PC-3 (cell line): ENCODE measurements at regions not wholly inside any gene's neighbourhood (a gene's known extent, or its start where the extent isn't known, plus 50 kb on each side); places are given as distances from the start of the nearest gene placed in this dataset.

ENCODE experiments used
- ATAC-seq: fragments of 200-7000 bp; cut with Tn5 transposase; 2 replicates; pipeline ENCODE4 v1.9.1; 2020; ENCODE audit warnings: mild to moderate bottlenecking, moderate library complexity
- BruUV-seq: library from RNA; stranded (reverse); fragments of 400-500 nt; replicated peaks from 2 replicates; lab custom pipeline; 2021; lab: Mats Ljungman, UMichigan
- CTCF ChIA-PET: fragments of 300-600 bp; sonication (Branson Sonifier 250); formaldehyde crosslinking; loops from one replicate; lab custom pipeline; 2022; ENCODE audit warnings: antibody characterized with exemption; lab: Charles Lee
- POLR2A ChIA-PET: fragments of 300-600 bp; sonication (Branson Sonifier 250); formaldehyde crosslinking; loops from one replicate; lab custom pipeline; 2022; ENCODE audit warnings: antibody characterized with exemption; ENCODE audit not compliant: unreplicated experiment; lab: Charles Lee
- DNase-seq: peaks from one replicate; pipeline ENCODE4 v3.0.0-alpha.2; 2015
- H2AFZ ChIP-seq: fragments of 300-600 bp; sonication (generic); 2 replicates; pipeline ENCODE4 v1.6.0; 2016; ENCODE audit warnings: antibody characterized with exemption, low read length
- H3F3A ChIP-seq: fragments of 300-600 bp; sonication (generic); one replicate; pipeline ENCODE4 v1.6.0; 2017; ENCODE audit warnings: antibody characterized with exemption, low read length, control low read depth, mild to moderate bottlenecking; ENCODE audit not compliant: unreplicated experiment
- H3K27ac ChIP-seq: fragments of 300-600 bp; sonication (generic); 2 replicates; pipeline ENCODE4 v1.5.1; 2016; ENCODE audit warnings: mild to moderate bottlenecking, low read length
- H3K27me3 ChIP-seq: fragments of 300-600 bp; sonication (generic); 2 replicates; pipeline ENCODE4 v1.6.1; 2016; ENCODE audit warnings: low read length, mixed read lengths
- H3K36me3 ChIP-seq: fragments of 300-600 bp; sonication (generic); 2 replicates; pipeline ENCODE4 v1.6.1; 2016; ENCODE audit warnings: low read depth, mixed run types, low read length, mixed read lengths
- H3K4me1 ChIP-seq: fragments of 300-600 bp; sonication (generic); 2 replicates; pipeline ENCODE4 v1.5.1; 2016; ENCODE audit warnings: low read length; ENCODE audit not compliant: insufficient read depth
- H3K4me2 ChIP-seq: fragments of 300-600 bp; sonication (generic); 2 replicates; pipeline ENCODE4 v1.6.0; 2016; ENCODE audit warnings: low read length
- H3K4me3 ChIP-seq: fragments of 300-600 bp; sonication (generic); 2 replicates; pipeline ENCODE4 v1.5.1; 2016; ENCODE audit warnings: mild to moderate bottlenecking, low read length, mixed read lengths
- H3K79me2 ChIP-seq: fragments of 300-600 bp; sonication (generic); 2 replicates; pipeline ENCODE4 v1.6.1; 2017; ENCODE audit warnings: low read length, mixed read lengths
- H3K9ac ChIP-seq: fragments of 300-600 bp; sonication (generic); 2 replicates; pipeline ENCODE4 v1.6.0; 2016; ENCODE audit warnings: mild to moderate bottlenecking, low read length
- H3K9me2 ChIP-seq: fragments of 300-600 bp; sonication (generic); replicated peaks from 2 replicates; pipeline ENCODE4 v1.6.1; 2016; ENCODE audit warnings: mixed run types, low read length, mixed read lengths
- H3K9me3 ChIP-seq: fragments of 300-600 bp; sonication (generic); 2 replicates; pipeline ENCODE4 v1.6.1; 2016; ENCODE audit warnings: low read length, mixed read lengths
- H4K20me1 ChIP-seq: fragments of 300-600 bp; sonication (generic); 2 replicates; pipeline ENCODE4 v1.6.1; 2016; ENCODE audit warnings: low read length, mixed read lengths
- CTCF ChIP-seq: fragments of 300-600 bp; sonication (generic); conservative IDR thresholded peaks from 2 replicates; pipeline ENCODE4 v1.5.1; 2017; ENCODE audit warnings: antibody characterized with exemption, low read depth, mild to moderate bottlenecking, low read length
- EZH2 ChIP-seq: fragments of 300-600 bp; sonication (generic); IDR thresholded peaks from one replicate; pipeline ENCODE4 v1.6.1; 2017; ENCODE audit warnings: antibody characterized with exemption, mild to moderate bottlenecking, low read length; ENCODE audit not compliant: unreplicated experiment
- EZH2phosphoT487 ChIP-seq: fragments of 300-600 bp; sonication (generic); IDR thresholded peaks from 2 replicates; pipeline ENCODE4 v1.6.1; 2018; ENCODE audit warnings: mild to moderate bottlenecking, antibody characterized with exemption, low read length, borderline replicate concordance
- intact Hi-C: fragments of 100-400 bp; cut with micrococcal nuclease; formaldehyde crosslinking; loops from 2 replicates; pipeline ENCODE4 v1.9.0; 2023

GRCh38 chr16:51747329-51747728 is 596.3 kb upstream of the SALL1 start:
- no peaks in the 10 kb centered on the region for H3F3A ChIP-seq
- ATAC-seq (no peak), DNase-seq (no peak)
- TF ChIP-seq EZH2phosphoT487 = no peak
- no peak for TF ChIP-seq EZH2
- no peaks in the 10 kb centered on the region for H3K36me3 ChIP-seq
- intact Hi-C loops = no loop called here
- H3K4me3 ChIP-seq = no peak overlapping the region
- H2AFZ ChIP-seq = no peak overlapping the region
- no peaks in the 10 kb centered on the region for H3K9me2 ChIP-seq
- H3K4me1 ChIP-seq = no peaks in the 10 kb centered on the region
- H4K20me1 ChIP-seq = no peaks in the 10 kb centered on the region
- POLR2A ChIA-PET = no interaction called here
- CTCF ChIA-PET = no interaction called here
- no TSS peak for BruUV-seq
- no peaks in the 10 kb centered on the region for H3K79me2 ChIP-seq
- H3K27me3 ChIP-seq = no peaks in the 10 kb centered on the region
- no peaks in the 10 kb centered on the region for H3K9me3 ChIP-seq
- no peak overlapping the region for H3K4me2 ChIP-seq
- no peak overlapping the region for H3K27ac ChIP-seq
- H3K9ac ChIP-seq = no peak overlapping the region

- no peak overlapping the region for H3K9ac ChIP-seq
- H3K9me2 ChIP-seq = no peaks in the 10 kb centered on the region
- H3K79me2 ChIP-seq = no peaks in the 10 kb centered on the region
- no peaks in the 10 kb centered on the region for H3K36me3 ChIP-seq
- no peaks in the 10 kb centered on the region for H3K9me3 ChIP-seq
- ChIA-PET POLR2A (no interaction called here), CTCF (no interaction called here)
- H4K20me1 ChIP-seq = no peaks in the 10 kb centered on the region
- intact Hi-C loops = no loop called here
- no TSS peak for BruUV-seq
- H2AFZ ChIP-seq = no peak overlapping the region
- H3F3A ChIP-seq = no peaks in the 10 kb centered on the region
- no peak overlapping the region for H3K4me3 ChIP-seq
- no peak for ATAC-seq
- no peak for DNase-seq
- no peak overlapping the region for H3K4me2 ChIP-seq
- H3K27me3 ChIP-seq = no peaks in the 10 kb centered on the region
- H3K27ac ChIP-seq = no peak overlapping the region
- TF ChIP-seq EZH2phosphoT487 (no peak), CTCF (no peak), EZH2 (no peak)
- no peaks in the 10 kb centered on the region for H3K4me1 ChIP-seq
These were observed 583.1 kb upstream of the SALL1 start for GRCh38 chr16:51734220-51734619.

GRCh38 chr16:51733181-51733580 is 582.1 kb upstream of the SALL1 start:
- ChIA-PET CTCF (no interaction called here), POLR2A (no interaction called here)
- no TSS peak for BruUV-seq
- no peak for TF ChIP-seq CTCF
- no peak for TF ChIP-seq EZH2
- TF ChIP-seq EZH2phosphoT487 = no peak
- H2AFZ ChIP-seq = no peak overlapping the region
- H3K4me3 ChIP-seq = no peak overlapping the region
- H3K27ac ChIP-seq = no peak overlapping the region
- no peaks in the 10 kb centered on the region for H3K9me2 ChIP-seq
- no peaks in the 10 kb centered on the region for H3K4me1 ChIP-seq
- no peaks in the 10 kb centered on the region for H3K9me3 ChIP-seq
- no peaks in the 10 kb centered on the region for H3K36me3 ChIP-seq
- no peaks in the 10 kb centered on the region for H3K79me2 ChIP-seq
- H3K27me3 ChIP-seq = no peaks in the 10 kb centered on the region
- intact Hi-C loops = no loop called here
- H3K4me2 ChIP-seq = no peak overlapping the region
- ATAC-seq (no peak), DNase-seq (no peak)
- H3F3A ChIP-seq = no peaks in the 10 kb centered on the region
- H3K9ac ChIP-seq = no peak overlapping the region
- no peaks in the 10 kb centered on the region for H4K20me1 ChIP-seq
